WTC11 (cell line): ENCODE measurements at regions not wholly inside any gene's neighbourhood (a gene's known extent, or its start where the extent isn't known, plus 50 kb on each side); places are given as distances from the start of the nearest gene placed in this dataset.
A peak's percentile ranks its signal among the peaks of the same experiment; 100 is the strongest.

Experiments
- ATAC-seq: fragments of 200-7000 bp; cut with Tn5 transposase; 2 replicates; pipeline ENCODE4 v1.10.0; 2021; ENCODE audit warnings: mild to moderate bottlenecking, moderate library complexity
- CTCF ChIA-PET: fragments of 300-600 bp; sonication (Branson Sonifier 250); formaldehyde crosslinking; loops from one replicate; lab custom pipeline; 2021; ENCODE audit warnings: antibody characterized with exemption; lab: Charles Lee
- POLR2A ChIA-PET: fragments of 350-600 bp; sonication (Branson Sonifier 250); formaldehyde crosslinking; loops from one replicate; lab custom pipeline; 2021; ENCODE audit warnings: antibody characterized with exemption; lab: Charles Lee
- DNase-seq: peaks from one replicate; pipeline ENCODE4 v3.0.0; 2021; ENCODE audit warnings: low spot score
- H3K27ac Mint-ChIP-seq: 2 replicates; pipeline ENCODE4 v1.8.0; 2021; ENCODE audit warnings: mixed read lengths
- H3K27me3 Mint-ChIP-seq: 2 replicates; pipeline ENCODE4 v1.8.0; 2021; ENCODE audit warnings: low read depth, mild to moderate bottlenecking, moderate library complexity, mixed read lengths
- H3K36me3 Mint-ChIP-seq: 2 replicates; pipeline ENCODE4 v1.8.0; 2021; ENCODE audit warnings: mixed read lengths
- H3K4me1 Mint-ChIP-seq: 2 replicates; pipeline ENCODE4 v1.8.0; 2022; ENCODE audit warnings: mixed read lengths
- H3K4me3 Mint-ChIP-seq: 2 replicates; pipeline ENCODE4 v1.8.0; 2021; ENCODE audit warnings: mild to moderate bottlenecking, moderate library complexity, mixed read lengths
- H3K9me3 Mint-ChIP-seq: 2 replicates; pipeline ENCODE4 v1.8.0; 2021; ENCODE audit warnings: mixed read lengths
- CBFB ChIP-seq: sonication (generic); formaldehyde crosslinking; IDR thresholded peaks from 2 replicates; pipeline ENCODE4 v1.8.1; 2022; ENCODE audit warnings: mild to moderate bottlenecking, low read depth, missing genetic modification reagents
- E2F4 ChIP-seq: sonication (generic); formaldehyde crosslinking; IDR thresholded peaks from 2 replicates; pipeline ENCODE4 v1.8.1; 2022; ENCODE audit warnings: low read depth, mild to moderate bottlenecking, moderate library complexity, missing genetic modification reagents, borderline replicate concordance
- FOXJ3 ChIP-seq: sonication (generic); formaldehyde crosslinking; IDR thresholded peaks from 2 replicates; pipeline ENCODE4 v1.9.0; 2021; ENCODE audit warnings: missing genetic modification reagents, mild to moderate bottlenecking, borderline replicate concordance
- GRHL2 ChIP-seq: fragments of 250-450 bp; sonication (Bioruptor Pico); IDR thresholded peaks from 2 replicates; pipeline ENCODE4 v1.8.0; 2022; ENCODE audit warnings: mild to moderate bottlenecking, moderate library complexity; ENCODE audit not compliant: insufficient replicate concordance, severe bottlenecking
- HMGA2 ChIP-seq: fragments of 250-450 bp; sonication (Bioruptor Pico); IDR thresholded peaks from 2 replicates; pipeline ENCODE4 v1.4.0; 2021; ENCODE audit warnings: mild to moderate bottlenecking, moderate library complexity
- IRF2 ChIP-seq: sonication (generic); formaldehyde crosslinking; IDR thresholded peaks from 2 replicates; pipeline ENCODE4 v1.8.0; 2022; ENCODE audit warnings: low read depth, missing genetic modification reagents, borderline replicate concordance
- KAT7 ChIP-seq: sonication (generic); formaldehyde crosslinking; IDR thresholded peaks from 2 replicates; pipeline ENCODE4 v1.8.1; 2023; ENCODE audit warnings: missing genetic modification reagents, mild to moderate bottlenecking, borderline replicate concordance
- NFYB ChIP-seq: sonication (generic); formaldehyde crosslinking; conservative IDR thresholded peaks from 2 replicates; pipeline ENCODE4 v1.8.0; 2022; ENCODE audit warnings: low read depth, missing genetic modification reagents
- SMAD4 ChIP-seq: sonication (generic); formaldehyde crosslinking; IDR thresholded peaks from 2 replicates; pipeline ENCODE4 v1.8.0; 2022; ENCODE audit warnings: mild to moderate bottlenecking, missing genetic modification reagents
- TCF7 ChIP-seq: sonication (generic); formaldehyde crosslinking; IDR thresholded peaks from 2 replicates; pipeline ENCODE4 v1.8.0; 2022; ENCODE audit warnings: mild to moderate bottlenecking, low read depth, missing genetic modification reagents, moderate library complexity
- ZMAT4 ChIP-seq: fragments of 250-450 bp; sonication (Bioruptor Pico); IDR thresholded peaks from 2 replicates; pipeline ENCODE4 v1.9.0; 2021; ENCODE audit warnings: mild to moderate bottlenecking
- ZNF121 ChIP-seq: sonication (generic); formaldehyde crosslinking; IDR thresholded peaks from 2 replicates; pipeline ENCODE4 v1.8.0; 2023; ENCODE audit warnings: missing genetic modification reagents
- ZNF138 ChIP-seq: sonication (generic); formaldehyde crosslinking; conservative IDR thresholded peaks from 2 replicates; pipeline ENCODE4 v1.8.1; 2022; ENCODE audit warnings: mild to moderate bottlenecking, moderate library complexity, missing genetic modification reagents
- ZNF263 ChIP-seq: sonication (generic); formaldehyde crosslinking; IDR thresholded peaks from 2 replicates; pipeline ENCODE4 v1.8.1; 2022; ENCODE audit warnings: low read depth, mild to moderate bottlenecking, moderate library complexity, missing genetic modification reagents
- TF ChIP-seq, protein P1 (sequence below): fragments of 250-450 bp; sonication (Bioruptor Pico); IDR thresholded peaks from 2 replicates; pipeline ENCODE4 v1.8.0; 2021; ENCODE audit warnings: mild to moderate bottlenecking
- TF ChIP-seq, protein P2 (sequence below): sonication (generic); formaldehyde crosslinking; IDR thresholded peaks from 2 replicates; pipeline ENCODE4 v1.8.1; 2022; ENCODE audit warnings: mild to moderate bottlenecking, missing genetic modification reagents, moderate library complexity, borderline replicate concordance
- TF ChIP-seq, protein P3 (sequence below): sonication (generic); formaldehyde crosslinking; IDR thresholded peaks from 2 replicates; pipeline ENCODE4 v1.8.1; 2023; ENCODE audit warnings: mild to moderate bottlenecking, missing genetic modification reagents
- TF ChIP-seq, protein P4 (sequence below): sonication (generic); formaldehyde crosslinking; IDR thresholded peaks from 2 replicates; pipeline ENCODE4 v1.8.0; 2023; ENCODE audit warnings: missing genetic modification reagents, mild to moderate bottlenecking, borderline replicate concordance

DNA sequence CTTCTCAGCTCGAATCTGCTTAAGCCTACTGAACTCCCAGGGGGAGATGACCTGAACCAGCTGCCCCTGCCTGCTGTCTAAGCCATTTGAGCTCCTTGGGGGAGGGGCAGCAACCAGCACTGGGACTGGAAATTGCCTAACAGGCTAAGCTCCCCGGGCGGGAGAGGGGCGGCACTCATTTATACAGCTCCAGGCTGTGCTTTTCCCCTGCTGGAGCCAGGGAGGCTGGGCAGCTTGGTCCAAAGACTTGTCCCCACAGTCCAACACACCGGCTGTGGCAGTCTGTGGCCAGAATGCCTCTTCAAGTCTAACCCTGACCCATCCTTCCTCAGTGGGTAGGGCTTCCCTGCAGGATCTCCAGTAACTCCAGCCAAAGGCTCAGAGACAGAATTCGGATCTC is 1241.5 kb downstream of the ROBO2 start:
- peaks cover 13% of the 10 kb centered on the region for H3K36me3 Mint-ChIP-seq
- H3K4me3 Mint-ChIP-seq = no peak overlapping the region
- ATAC-seq = peak; percentile 53
- TF ChIP-seq IRF2 (CRISPR knock-in tag) (no peak), GRHL2 (CRISPR knock-in tag) (no peak), CBFB (CRISPR knock-in tag) (no peak), E2F4 (no peak), ZNF138 (CRISPR knock-in tag) (no peak), SMAD4 (CRISPR knock-in tag) (no peak), ZMAT4 (CRISPR knock-in tag) (no peak), HMGA2 (CRISPR knock-in tag) (no peak), FOXJ3 (CRISPR knock-in tag) (no peak)
- TF ChIP-seq, protein P1, sequence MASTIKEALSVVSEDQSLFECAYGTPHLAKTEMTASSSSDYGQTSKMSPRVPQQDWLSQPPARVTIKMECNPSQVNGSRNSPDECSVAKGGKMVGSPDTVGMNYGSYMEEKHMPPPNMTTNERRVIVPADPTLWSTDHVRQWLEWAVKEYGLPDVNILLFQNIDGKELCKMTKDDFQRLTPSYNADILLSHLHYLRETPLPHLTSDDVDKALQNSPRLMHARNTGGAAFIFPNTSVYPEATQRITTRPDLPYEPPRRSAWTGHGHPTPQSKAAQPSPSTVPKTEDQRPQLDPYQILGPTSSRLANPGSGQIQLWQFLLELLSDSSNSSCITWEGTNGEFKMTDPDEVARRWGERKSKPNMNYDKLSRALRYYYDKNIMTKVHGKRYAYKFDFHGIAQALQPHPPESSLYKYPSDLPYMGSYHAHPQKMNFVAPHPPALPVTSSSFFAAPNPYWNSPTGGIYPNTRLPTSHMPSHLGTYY (CRISPR knock-in tag) = no peak
- TF ChIP-seq, all 79 proteins: peak for 0
- POLR2A ChIA-PET = no interaction called here
- Mint-ChIP-seq H3K4me1 (peaks cover 53% of the 10 kb centered on the region), H3K27ac (no peak overlapping the region), H3K27me3 (peaks cover 9% of the 10 kb centered on the region), H3K9me3 (peaks cover 20% of the 10 kb centered on the region)
- DNase-seq = peak; percentile 24
- CTCF ChIA-PET = no interaction called here

DNA sequence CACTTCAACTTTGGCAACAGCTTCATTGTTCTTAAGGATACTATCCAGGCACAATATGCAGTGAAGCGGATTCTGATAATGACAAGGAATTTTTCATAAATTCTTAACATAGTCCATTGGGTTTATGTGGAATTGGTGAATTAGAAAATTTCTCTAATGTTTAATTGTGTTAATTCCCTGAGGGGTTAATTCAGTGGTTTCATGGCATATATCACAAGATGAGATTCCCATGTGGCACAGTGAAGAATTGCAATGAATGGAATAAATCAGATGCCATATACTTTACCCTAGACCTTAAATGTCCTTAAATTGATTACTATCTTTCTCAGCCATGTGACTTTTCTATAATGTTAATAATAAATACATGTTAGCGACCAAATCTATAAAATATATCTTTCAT is 1244.1 kb downstream of the ROBO2 start:
- no peak overlapping the region for H3K27ac Mint-ChIP-seq
- peaks cover 45% of the 10 kb centered on the region for H3K4me1 Mint-ChIP-seq
- TF ChIP-seq ZNF263 (CRISPR knock-in tag) (no peak), ZNF121 (no peak), TCF7 (CRISPR knock-in tag) (no peak), E2F4 (no peak), NFYB (CRISPR knock-in tag) (no peak), KAT7 (no peak)
- TF ChIP-seq, protein P2, sequence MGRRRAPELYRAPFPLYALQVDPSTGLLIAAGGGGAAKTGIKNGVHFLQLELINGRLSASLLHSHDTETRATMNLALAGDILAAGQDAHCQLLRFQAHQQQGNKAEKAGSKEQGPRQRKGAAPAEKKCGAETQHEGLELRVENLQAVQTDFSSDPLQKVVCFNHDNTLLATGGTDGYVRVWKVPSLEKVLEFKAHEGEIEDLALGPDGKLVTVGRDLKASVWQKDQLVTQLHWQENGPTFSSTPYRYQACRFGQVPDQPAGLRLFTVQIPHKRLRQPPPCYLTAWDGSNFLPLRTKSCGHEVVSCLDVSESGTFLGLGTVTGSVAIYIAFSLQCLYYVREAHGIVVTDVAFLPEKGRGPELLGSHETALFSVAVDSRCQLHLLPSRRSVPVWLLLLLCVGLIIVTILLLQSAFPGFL (CRISPR knock-in tag) = no peak
- TF ChIP-seq, protein P3, sequence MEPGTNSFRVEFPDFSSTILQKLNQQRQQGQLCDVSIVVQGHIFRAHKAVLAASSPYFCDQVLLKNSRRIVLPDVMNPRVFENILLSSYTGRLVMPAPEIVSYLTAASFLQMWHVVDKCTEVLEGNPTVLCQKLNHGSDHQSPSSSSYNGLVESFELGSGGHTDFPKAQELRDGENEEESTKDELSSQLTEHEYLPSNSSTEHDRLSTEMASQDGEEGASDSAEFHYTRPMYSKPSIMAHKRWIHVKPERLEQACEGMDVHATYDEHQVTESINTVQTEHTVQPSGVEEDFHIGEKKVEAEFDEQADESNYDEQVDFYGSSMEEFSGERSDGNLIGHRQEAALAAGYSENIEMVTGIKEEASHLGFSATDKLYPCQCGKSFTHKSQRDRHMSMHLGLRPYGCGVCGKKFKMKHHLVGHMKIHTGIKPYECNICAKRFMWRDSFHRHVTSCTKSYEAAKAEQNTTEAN (CRISPR knock-in tag) = no peak
- TF ChIP-seq, protein P4, sequence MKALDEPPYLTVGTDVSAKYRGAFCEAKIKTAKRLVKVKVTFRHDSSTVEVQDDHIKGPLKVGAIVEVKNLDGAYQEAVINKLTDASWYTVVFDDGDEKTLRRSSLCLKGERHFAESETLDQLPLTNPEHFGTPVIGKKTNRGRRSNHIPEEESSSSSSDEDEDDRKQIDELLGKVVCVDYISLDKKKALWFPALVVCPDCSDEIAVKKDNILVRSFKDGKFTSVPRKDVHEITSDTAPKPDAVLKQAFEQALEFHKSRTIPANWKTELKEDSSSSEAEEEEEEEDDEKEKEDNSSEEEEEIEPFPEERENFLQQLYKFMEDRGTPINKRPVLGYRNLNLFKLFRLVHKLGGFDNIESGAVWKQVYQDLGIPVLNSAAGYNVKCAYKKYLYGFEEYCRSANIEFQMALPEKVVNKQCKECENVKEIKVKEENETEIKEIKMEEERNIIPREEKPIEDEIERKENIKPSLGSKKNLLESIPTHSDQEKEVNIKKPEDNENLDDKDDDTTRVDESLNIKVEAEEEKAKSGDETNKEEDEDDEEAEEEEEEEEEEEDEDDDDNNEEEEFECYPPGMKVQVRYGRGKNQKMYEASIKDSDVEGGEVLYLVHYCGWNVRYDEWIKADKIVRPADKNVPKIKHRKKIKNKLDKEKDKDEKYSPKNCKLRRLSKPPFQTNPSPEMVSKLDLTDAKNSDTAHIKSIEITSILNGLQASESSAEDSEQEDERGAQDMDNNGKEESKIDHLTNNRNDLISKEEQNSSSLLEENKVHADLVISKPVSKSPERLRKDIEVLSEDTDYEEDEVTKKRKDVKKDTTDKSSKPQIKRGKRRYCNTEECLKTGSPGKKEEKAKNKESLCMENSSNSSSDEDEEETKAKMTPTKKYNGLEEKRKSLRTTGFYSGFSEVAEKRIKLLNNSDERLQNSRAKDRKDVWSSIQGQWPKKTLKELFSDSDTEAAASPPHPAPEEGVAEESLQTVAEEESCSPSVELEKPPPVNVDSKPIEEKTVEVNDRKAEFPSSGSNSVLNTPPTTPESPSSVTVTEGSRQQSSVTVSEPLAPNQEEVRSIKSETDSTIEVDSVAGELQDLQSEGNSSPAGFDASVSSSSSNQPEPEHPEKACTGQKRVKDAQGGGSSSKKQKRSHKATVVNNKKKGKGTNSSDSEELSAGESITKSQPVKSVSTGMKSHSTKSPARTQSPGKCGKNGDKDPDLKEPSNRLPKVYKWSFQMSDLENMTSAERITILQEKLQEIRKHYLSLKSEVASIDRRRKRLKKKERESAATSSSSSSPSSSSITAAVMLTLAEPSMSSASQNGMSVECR = no peak
- CTCF ChIA-PET = no interaction called here
- DNase-seq = no peak
- peaks cover 8% of the 10 kb centered on the region for H3K36me3 Mint-ChIP-seq
- ATAC-seq = no peak
- H3K4me3 Mint-ChIP-seq = no peak overlapping the region
- peaks cover 14% of the 10 kb centered on the region for H3K9me3 Mint-ChIP-seq
- H3K27me3 Mint-ChIP-seq = peaks cover 9% of the 10 kb centered on the region
- POLR2A ChIA-PET = no interaction called here
